Activated naive CD4-positive, alpha-beta T cell treated with anti-CD3 and anti-CD28 coated beads, Interleukin-2, amount 50 U/mL, for 72 hours (primary cell): ENCODE measurements at regions not wholly inside any gene's neighbourhood (a gene's known extent, or its start where the extent isn't known, plus 50 kb on each side); places are given as distances from the start of the nearest gene placed in this dataset.
"Not testable (repeated sequence)": the region's sequence is repeated elsewhere in the genome, so short reads cannot be mapped to it uniquely, and the experiment has no call there.

Experiments
- ATAC-seq, 2 donors: fragments of 150-1000 bp; cut with Tn5 transposase; 2 replicates each; pipeline ENCODE4 v1.10.0; 2021; ENCODE audit warnings: mild to moderate bottlenecking in 2 of 2, moderate library complexity in 2 of 2
- DNase-seq, 2 donors: peaks; one replicate each; pipeline ENCODE4 v3.0.0; 2021 to 2022; ENCODE audit warnings: low spot score in 2 of 2
- H3K27ac Mint-ChIP-seq, 2 donors: one replicate each; pipeline ENCODE4 v1.8.0; 2022; ENCODE audit warnings: mild to moderate bottlenecking in 2 of 2, mixed read lengths in 2 of 2
- H3K36me3 Mint-ChIP-seq, 2 donors: one replicate each; pipeline ENCODE4 v1.8.0; 2022; ENCODE audit warnings: mixed read lengths in 2 of 2
- H3K9me3 Mint-ChIP-seq, 2 donors: one replicate each; pipeline ENCODE4 v1.8.0; 2022; ENCODE audit warnings: mixed read lengths in 2 of 2

DNA sequence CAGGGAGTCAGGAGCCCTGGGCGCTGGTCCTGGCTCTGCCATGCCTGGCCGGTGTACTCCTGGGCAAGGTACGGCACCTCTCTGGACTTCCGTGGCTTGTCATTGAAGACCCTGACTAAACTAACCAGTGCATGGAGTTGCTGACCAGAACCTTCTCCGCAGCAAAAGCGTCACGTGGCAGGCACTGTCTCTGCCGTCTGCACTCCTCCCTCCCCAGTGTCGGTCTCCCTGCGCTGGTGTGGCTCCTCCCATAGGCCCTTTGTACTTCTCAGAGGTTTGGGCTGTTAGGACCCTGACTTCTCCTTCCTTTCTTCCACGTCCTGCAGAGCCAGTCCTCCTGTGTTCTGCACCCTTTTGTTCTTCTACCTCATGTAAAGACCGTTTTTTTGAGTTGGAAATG is 100.6 kb upstream of the CREB5 start:
- Mint-ChIP-seq H3K27ac (no peak overlapping the region), H3K9me3 (no peaks in the 10 kb centered on the region), H3K36me3 (peaks cover 0 to 5% of the 10 kb centered on the region in 2 donors)
- DNase-seq (no peak), ATAC-seq (no peak)

- no peak for DNase-seq
- peaks cover 0 to 5% of the 10 kb centered on the region in 2 donors for H3K36me3 Mint-ChIP-seq
- H3K27ac Mint-ChIP-seq: no peak overlapping the region
- ATAC-seq: no peak
- H3K9me3 Mint-ChIP-seq: no peaks in the 10 kb centered on the region
Observed at GRCh38 chr7:28312948-28313347, 99.4 kb upstream of the CREB5 start.

GRCh38 chr7:28314841-28315240 is 97.5 kb upstream of the CREB5 start:
- ATAC-seq: no peak
- Mint-ChIP-seq H3K27ac (no peak overlapping the region), H3K36me3 (peaks cover 0 to 7% of the 10 kb centered on the region in 2 donors), H3K9me3 (no peaks in the 10 kb centered on the region)
- DNase-seq: no peak

DNA sequence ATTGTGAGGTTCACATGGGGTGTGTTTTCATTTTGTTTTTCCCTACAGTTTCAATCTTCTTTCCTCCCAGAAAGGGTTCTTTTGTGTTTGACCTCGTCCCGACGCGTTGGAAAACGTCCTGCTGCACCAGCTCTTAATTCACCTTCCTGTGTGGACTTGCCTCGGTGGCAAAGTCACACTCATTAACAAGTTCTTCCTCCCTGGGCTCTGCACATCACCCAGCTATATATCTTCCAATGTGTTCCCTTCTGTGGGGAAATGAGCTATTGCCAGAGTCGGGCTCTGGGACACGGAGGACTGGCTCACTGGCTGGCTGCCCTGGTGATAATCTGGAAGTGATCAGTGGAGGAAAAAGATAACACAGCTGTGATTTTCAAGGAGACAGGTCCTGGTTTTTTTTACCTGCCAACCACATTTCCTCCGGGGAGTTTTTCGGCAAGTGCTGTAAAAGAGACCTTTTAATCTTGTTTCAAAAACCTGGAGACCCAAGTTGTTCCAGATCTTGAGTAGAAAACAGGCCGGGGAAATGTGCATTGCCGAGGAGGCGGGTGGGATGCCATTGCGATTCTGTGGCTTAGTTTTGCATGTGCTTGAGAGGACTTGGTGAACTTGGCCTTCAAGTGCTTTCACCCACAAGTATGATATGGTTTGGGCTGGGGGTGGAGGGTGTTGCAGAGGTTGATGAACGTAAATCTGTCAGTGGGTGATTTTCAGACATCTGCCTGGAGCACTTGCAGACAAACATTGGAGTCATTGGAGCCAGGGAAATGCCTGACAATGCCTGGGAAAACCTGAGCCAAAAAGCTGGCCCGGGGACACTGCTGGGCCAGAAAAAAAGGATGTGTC is 96.5 kb upstream of the CREB5 start:
- Mint-ChIP-seq H3K9me3 (no peaks in the 10 kb centered on the region), H3K27ac (no peak overlapping the region)
- ATAC-seq: no peak

GRCh38 chr7:28316489-28316888 is 95.8 kb upstream of the CREB5 start:
- peaks cover 0 to 7% of the 10 kb centered on the region in 2 donors for H3K36me3 Mint-ChIP-seq
- H3K9me3 Mint-ChIP-seq: no peaks in the 10 kb centered on the region
- ATAC-seq (peak; percentile 52 to 85), DNase-seq (no peak)
- no peak overlapping the region for H3K27ac Mint-ChIP-seq

More for the DNA sequence above, 96.5 kb upstream of the CREB5 start:
- peaks cover 0 to 7% of the 10 kb centered on the region in 2 donors for H3K36me3 Mint-ChIP-seq
- DNase-seq: no peak

- peak in 1 of 2 donors; percentile 79 for ATAC-seq
- Mint-ChIP-seq H3K27ac (no peak overlapping the region), H3K9me3 (no peaks in the 10 kb centered on the region), H3K36me3 (peaks cover 0 to 7% of the 10 kb centered on the region in 2 donors)
- no peak for DNase-seq
Observed at GRCh38 chr7:28318101-28318762, 94.1 kb upstream of the CREB5 start.

GRCh38 chr7:28323833-28324232 is 88.5 kb upstream of the CREB5 start:
- DNase-seq (no peak), ATAC-seq (no peak)
- peaks cover 0 to 7% of the 10 kb centered on the region in 2 donors for H3K36me3 Mint-ChIP-seq
- peaks cover 0 to 5% of the 10 kb centered on the region in 2 donors for H3K9me3 Mint-ChIP-seq
- H3K27ac Mint-ChIP-seq: no peak overlapping the region

- ATAC-seq (peak; percentile 67 to 79), DNase-seq (no peak)
- peaks cover 0 to 7% of the 10 kb centered on the region in 2 donors for H3K36me3 Mint-ChIP-seq
- peaks cover 0 to 5% of the 10 kb centered on the region in 2 donors for H3K9me3 Mint-ChIP-seq
- peak overlapping the region in 1 of 2 donors; percentile 85 for H3K27ac Mint-ChIP-seq
Observed at GRCh38 chr7:28328146-28328545, 84.2 kb upstream of the CREB5 start.

DNA sequence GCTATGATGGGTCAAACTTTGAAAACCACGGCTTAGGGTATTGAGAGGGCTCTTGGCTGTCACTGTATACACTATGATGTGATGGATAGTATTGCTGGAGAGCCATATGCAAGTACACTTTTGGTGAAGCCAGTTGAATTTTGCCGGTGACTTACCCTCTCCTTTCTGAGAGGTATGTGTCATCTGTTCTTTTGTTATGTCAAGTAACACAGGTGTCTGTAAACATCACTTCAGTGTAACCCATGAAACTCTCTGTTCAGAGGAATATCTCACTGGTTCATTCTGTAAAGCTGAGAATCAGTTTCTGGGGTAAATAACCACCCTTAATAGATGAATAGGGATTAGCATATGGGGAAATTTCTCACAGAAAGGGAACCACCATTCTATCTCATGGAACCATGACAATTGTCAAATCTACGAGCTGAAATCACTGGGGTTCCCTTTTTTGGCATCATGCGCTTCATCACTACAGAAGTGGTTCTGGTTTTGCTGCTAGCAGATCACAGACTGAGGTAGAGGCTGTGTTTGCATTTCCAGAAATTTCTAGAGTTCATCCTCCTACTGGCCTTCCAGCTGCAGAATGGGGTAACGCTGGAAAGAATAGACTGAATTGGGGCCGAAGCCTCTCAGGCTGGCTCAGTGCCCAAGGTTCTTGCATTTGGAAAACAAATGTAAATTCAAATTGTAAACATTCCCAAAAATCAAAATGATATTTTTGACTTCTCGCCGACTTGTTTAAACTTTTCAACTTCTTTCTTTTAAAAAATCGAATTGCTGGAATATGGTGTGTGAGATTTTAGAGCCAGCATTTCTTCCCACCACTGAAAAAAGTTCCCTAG is 83.3 kb upstream of the CREB5 start:
- H3K9me3 Mint-ChIP-seq: peaks cover 0 to 5% of the 10 kb centered on the region in 2 donors
- ATAC-seq: peak; percentile 43 to 75
- H3K27ac Mint-ChIP-seq: peak overlapping the region in 1 of 2 donors; percentile 87

DNA sequence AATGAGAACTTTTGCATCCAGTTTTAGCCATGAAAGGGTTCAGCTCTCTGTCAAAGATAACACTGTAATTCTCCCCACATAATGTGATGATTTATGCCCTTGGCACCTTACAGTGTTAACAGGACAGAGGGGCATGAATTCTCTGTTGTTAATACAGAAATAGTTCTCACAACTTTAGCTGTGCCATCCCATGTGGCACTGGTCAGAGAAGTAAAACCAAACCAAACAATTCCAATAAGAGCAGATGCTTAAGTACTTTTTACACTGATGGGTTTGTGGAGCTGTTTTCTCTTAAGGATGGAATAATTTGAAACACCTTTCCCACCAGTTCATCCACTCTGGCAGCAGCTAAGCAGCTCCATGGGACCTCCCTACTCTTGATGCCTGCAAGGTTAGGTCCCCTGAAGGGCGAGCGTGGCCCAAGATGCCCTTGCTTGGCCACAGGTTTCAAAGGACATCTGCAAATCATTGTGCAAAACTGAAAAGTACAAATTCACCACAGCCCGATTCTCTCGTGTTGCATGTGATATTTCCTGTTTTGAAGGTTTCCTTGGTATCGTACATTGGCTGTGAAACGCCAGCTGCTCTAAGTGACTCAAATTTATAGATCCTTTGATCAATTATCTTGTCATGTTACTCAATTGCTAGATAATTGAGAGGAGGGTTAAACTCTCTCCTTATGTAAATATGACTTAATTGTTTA is 82.5 kb upstream of the CREB5 start:
- Mint-ChIP-seq H3K9me3 (peaks cover 4 to 10% of the 10 kb centered on the region in 2 donors), H3K27ac (peak overlapping the region in 1 of 2 donors; percentile 87), H3K36me3 (peaks cover 5 to 13% of the 10 kb centered on the region in 2 donors)
- ATAC-seq (peak; percentile 49 to 67), DNase-seq (peak in 1 of 2 donors; percentile 22)

More for the DNA sequence above, 83.3 kb upstream of the CREB5 start:
- DNase-seq: no peak
- H3K36me3 Mint-ChIP-seq: peaks cover 0 to 13% of the 10 kb centered on the region in 2 donors

- peaks cover 4 to 11% of the 10 kb centered on the region in 2 donors for H3K9me3 Mint-ChIP-seq
- ATAC-seq: peak; percentile 30 to 37
- H3K36me3 Mint-ChIP-seq: peaks cover 6 to 13% of the 10 kb centered on the region in 2 donors
- peak overlapping the region in 1 of 2 donors; percentile 33 for H3K27ac Mint-ChIP-seq
- DNase-seq: no peak
Observed at GRCh38 chr7:28330384-28331070, 81.8 kb upstream of the CREB5 start.

GRCh38 chr7:28332046-28332445 is 80.3 kb upstream of the CREB5 start:
- H3K27ac Mint-ChIP-seq: no peak overlapping the region
- peaks cover 6 to 13% of the 10 kb centered on the region in 2 donors for H3K36me3 Mint-ChIP-seq
- DNase-seq (no peak), ATAC-seq (no peak)
- peaks cover 4 to 6% of the 10 kb centered on the region in 2 donors for H3K9me3 Mint-ChIP-seq

- H3K9me3 Mint-ChIP-seq, H3K27ac Mint-ChIP-seq, H3K36me3 Mint-ChIP-seq, DNase-seq, ATAC-seq: not testable (repeated sequence)
Observed at GRCh38 chr7:28333548-28333947, 78.8 kb upstream of the CREB5 start.

- H3K9me3 Mint-ChIP-seq: peaks cover 4 to 12% of the 10 kb centered on the region in 2 donors
- ATAC-seq: no peak
- H3K27ac Mint-ChIP-seq: no peak overlapping the region
- no peak for DNase-seq
- peaks cover 6 to 11% of the 10 kb centered on the region in 2 donors for H3K36me3 Mint-ChIP-seq
Observed at GRCh38 chr7:28336806-28337205, 75.5 kb upstream of the CREB5 start.

- DNase-seq: no peak
- peaks cover 4 to 12% of the 10 kb centered on the region in 2 donors for H3K9me3 Mint-ChIP-seq
Observed at GRCh38 chr7:28338041-28338440, 74.3 kb upstream of the CREB5 start.

More at GRCh38 chr7:28338041-28338440, 74.3 kb upstream of the CREB5 start:
- ATAC-seq: no peak
- peaks cover 6 to 11% of the 10 kb centered on the region in 2 donors for H3K36me3 Mint-ChIP-seq
- no peak overlapping the region for H3K27ac Mint-ChIP-seq
